ENCODE measurements at regions not wholly inside any gene's neighbourhood (a gene's known extent, or its start where the extent isn't known, plus 50 kb on each side); places are given as distances from the start of the nearest gene placed in this dataset.

GRCh38 chr5:5605170-5605764 lies 182.8 kb downstream of the ICE1 start:
- Mint-ChIP-seq H3K27me3 (ENCODE audit: low read depth in 3 of 3) (peaks cover 2 to 7% (median 4%) of the 10 kb centered on the region in 3 donors), H3K4me1 (no peaks in the 10 kb centered on the region), H3K27ac (no peak overlapping the region), H3K36me3 (no peaks in the 10 kb centered on the region), H3K4me3 (no peak overlapping the region), H3K9me3 (peaks cover 0 to 3% (median 0%) of the 10 kb centered on the region in 6 donors)
- DNase-seq, result no peak

- DNase-seq, result no peak
- peaks cover 3 to 9% (median 4%) of the 10 kb centered on the region in 3 donors for H3K27me3 Mint-ChIP-seq (ENCODE audit: low read depth in 3 of 3)
- H3K9me3 Mint-ChIP-seq, result peaks cover 0 to 3% (median 0%) of the 10 kb centered on the region in 6 donors
- H3K27ac Mint-ChIP-seq, result no peak overlapping the region
- H3K36me3 Mint-ChIP-seq, result no peaks in the 10 kb centered on the region
- H3K4me3 Mint-ChIP-seq, result no peak overlapping the region
- H3K4me1 Mint-ChIP-seq, result no peaks in the 10 kb centered on the region
Observed at GRCh38 chr5:5602554-5602953, 180.1 kb downstream of the ICE1 start.

- peaks cover 0 to 3% (median 0%) of the 10 kb centered on the region in 6 donors for H3K9me3 Mint-ChIP-seq
Observed at GRCh38 chr5:5598547-5599113, 176.2 kb downstream of the ICE1 start.

GRCh38 chr5:5593391-5593790 lies 170.9 kb downstream of the ICE1 start:
- no peak for DNase-seq
- Mint-ChIP-seq H3K36me3 (no peaks in the 10 kb centered on the region), H3K27me3 (ENCODE audit: low read depth in 3 of 3) (peaks cover 1 to 10% (median 2%) of the 10 kb centered on the region in 3 donors), H3K4me3 (no peak overlapping the region), H3K9me3 (no peaks in the 10 kb centered on the region), H3K4me1 (no peaks in the 10 kb centered on the region), H3K27ac (no peak overlapping the region)

More at GRCh38 chr5:5598547-5599113, 176.2 kb downstream of the ICE1 start:
- Mint-ChIP-seq H3K4me1 (no peaks in the 10 kb centered on the region), H3K36me3 (no peaks in the 10 kb centered on the region), H3K27me3 (ENCODE audit: low read depth in 3 of 3) (peaks cover 0 to 10% (median 3%) of the 10 kb centered on the region in 3 donors), H3K4me3 (no peak overlapping the region), H3K27ac (no peak overlapping the region)
- no peak for DNase-seq

GRCh38 chr5:5592541-5592940 lies 170.1 kb downstream of the ICE1 start:
- Mint-ChIP-seq H3K36me3 (no peaks in the 10 kb centered on the region), H3K27ac (no peak overlapping the region), H3K4me3 (no peak overlapping the region), H3K9me3 (no peaks in the 10 kb centered on the region), H3K27me3 (ENCODE audit: low read depth in 3 of 3) (peaks cover 1 to 9% (median 3%) of the 10 kb centered on the region in 3 donors), H3K4me1 (no peaks in the 10 kb centered on the region)
- no peak for DNase-seq

GRCh38 chr5:5591567-5591966 lies 169.1 kb downstream of the ICE1 start:
- DNase-seq, result no peak
- Mint-ChIP-seq H3K27me3 (ENCODE audit: low read depth in 3 of 3) (peaks cover 1 to 14% (median 5%) of the 10 kb centered on the region in 3 donors), H3K36me3 (no peaks in the 10 kb centered on the region), H3K4me3 (no peak overlapping the region), H3K27ac (no peak overlapping the region), H3K4me1 (no peaks in the 10 kb centered on the region), H3K9me3 (no peaks in the 10 kb centered on the region)

GRCh38 chr5:5589857-5590256 lies 167.4 kb downstream of the ICE1 start:
- Mint-ChIP-seq H3K27ac (no peak overlapping the region), H3K4me1 (no peaks in the 10 kb centered on the region), H3K27me3 (ENCODE audit: low read depth in 3 of 3) (peaks cover 1 to 11% (median 5%) of the 10 kb centered on the region in 3 donors), H3K9me3 (no peaks in the 10 kb centered on the region), H3K36me3 (no peaks in the 10 kb centered on the region), H3K4me3 (no peak overlapping the region)
- DNase-seq, result no peak

GRCh38 chr5:5588887-5589826 lies 166.7 kb downstream of the ICE1 start:
- peaks cover 1 to 11% (median 5%) of the 10 kb centered on the region in 3 donors for H3K27me3 Mint-ChIP-seq (ENCODE audit: low read depth in 3 of 3)
- H3K4me3 Mint-ChIP-seq, result no peak overlapping the region
- DNase-seq, result no peak
- H3K36me3 Mint-ChIP-seq, result no peaks in the 10 kb centered on the region
- H3K9me3 Mint-ChIP-seq, result no peaks in the 10 kb centered on the region
- H3K4me1 Mint-ChIP-seq, result no peaks in the 10 kb centered on the region
- H3K27ac Mint-ChIP-seq, result no peak overlapping the region

GRCh38 chr5:5588386-5588785 lies 165.9 kb downstream of the ICE1 start:
- H3K27ac Mint-ChIP-seq, result no peak overlapping the region
- no peaks in the 10 kb centered on the region for H3K4me1 Mint-ChIP-seq
- no peaks in the 10 kb centered on the region for H3K9me3 Mint-ChIP-seq
- H3K4me3 Mint-ChIP-seq, result no peak overlapping the region
- H3K36me3 Mint-ChIP-seq, result no peaks in the 10 kb centered on the region
- DNase-seq, result no peak
- peaks cover 1 to 11% (median 5%) of the 10 kb centered on the region in 3 donors for H3K27me3 Mint-ChIP-seq (ENCODE audit: low read depth in 3 of 3)

GRCh38 chr5:5587474-5587873 lies 165.0 kb downstream of the ICE1 start:
- Mint-ChIP-seq H3K4me1 (no peaks in the 10 kb centered on the region), H3K36me3 (no peaks in the 10 kb centered on the region), H3K27ac (no peak overlapping the region), H3K4me3 (no peak overlapping the region), H3K27me3 (ENCODE audit: low read depth in 3 of 3) (peaks cover 1 to 8% (median 5%) of the 10 kb centered on the region in 3 donors), H3K9me3 (no peaks in the 10 kb centered on the region)
- DNase-seq, result no peak

GRCh38 chr5:5586721-5587120 lies 164.2 kb downstream of the ICE1 start:
- H3K27ac Mint-ChIP-seq, result no peak overlapping the region
- no peaks in the 10 kb centered on the region for H3K4me1 Mint-ChIP-seq
- H3K27me3 Mint-ChIP-seq (ENCODE audit: low read depth in 3 of 3), result peaks cover 1 to 8% (median 5%) of the 10 kb centered on the region in 3 donors
- no peak overlapping the region for H3K4me3 Mint-ChIP-seq
- no peak for DNase-seq
- H3K36me3 Mint-ChIP-seq, result no peaks in the 10 kb centered on the region
- no peaks in the 10 kb centered on the region for H3K9me3 Mint-ChIP-seq

- peaks cover 1 to 8% (median 5%) of the 10 kb centered on the region in 3 donors for H3K27me3 Mint-ChIP-seq (ENCODE audit: low read depth in 3 of 3)
- no peaks in the 10 kb centered on the region for H3K9me3 Mint-ChIP-seq
- H3K4me1 Mint-ChIP-seq, result no peaks in the 10 kb centered on the region
- no peak for DNase-seq
- H3K4me3 Mint-ChIP-seq, result no peak overlapping the region
- no peaks in the 10 kb centered on the region for H3K36me3 Mint-ChIP-seq
- no peak overlapping the region for H3K27ac Mint-ChIP-seq
Observed at GRCh38 chr5:5585751-5586341, 163.4 kb downstream of the ICE1 start.

- Mint-ChIP-seq H3K9me3 (no peaks in the 10 kb centered on the region), H3K27ac (no peak overlapping the region)
Observed at GRCh38 chr5:5584751-5585150, 162.3 kb downstream of the ICE1 start.

More at GRCh38 chr5:5584751-5585150, 162.3 kb downstream of the ICE1 start:
- H3K36me3 Mint-ChIP-seq, result no peaks in the 10 kb centered on the region
- no peak overlapping the region for H3K4me3 Mint-ChIP-seq
- H3K4me1 Mint-ChIP-seq, result no peaks in the 10 kb centered on the region
- peaks cover 4 to 8% (median 5%) of the 10 kb centered on the region in 3 donors for H3K27me3 Mint-ChIP-seq (ENCODE audit: low read depth in 3 of 3)
- DNase-seq, result no peak
